GM23338 (cell line): ENCODE measurements at regions not wholly inside any gene's neighbourhood (a gene's known extent, or its start where the extent isn't known, plus 50 kb on each side); places are given as distances from the start of the nearest gene placed in this dataset.

Source experiments
- CREB1 ChIP-seq: fragments of 250-450 bp; sonication (Bioruptor Pico); IDR thresholded peaks from 2 replicates; pipeline ENCODE4 v1.5.0; 2020; ENCODE audit warnings: low read depth, mild to moderate bottlenecking, moderate library complexity
- ETS1 ChIP-seq: IDR thresholded peaks from 2 replicates; pipeline ENCODE4 v1.6.1; 2016; ENCODE audit warnings: antibody characterized with exemption
- EZH2 ChIP-seq: fragments of 200-600 bp; sonication (generic); IDR thresholded peaks from one replicate; pipeline ENCODE4 v1.8.0; 2017; ENCODE audit warnings: antibody characterized with exemption, mild to moderate bottlenecking, low read depth; ENCODE audit not compliant: unreplicated experiment
- EZH2phosphoT487 ChIP-seq: fragments of 200-600 bp; sonication (generic); IDR thresholded peaks from one replicate; pipeline ENCODE4 v1.8.1; 2018; ENCODE audit warnings: antibody characterized with exemption; ENCODE audit not compliant: unreplicated experiment
- JUNB ChIP-seq: IDR thresholded peaks from one replicate; pipeline ENCODE4 v1.6.1; 2016; ENCODE audit warnings: antibody characterized with exemption; ENCODE audit not compliant: unreplicated experiment
- NANOG ChIP-seq: IDR thresholded peaks from 2 replicates; pipeline ENCODE4 v1.6.1; 2016; ENCODE audit warnings: antibody characterized with exemption, borderline replicate concordance
- POLR2AphosphoS5 ChIP-seq: IDR thresholded peaks from 2 replicates; pipeline ENCODE4 v1.6.1; 2016; ENCODE audit warnings: antibody characterized with exemption, low read depth
- REST ChIP-seq: IDR thresholded peaks from one replicate; pipeline ENCODE4 v1.6.1; 2018; ENCODE audit warnings: antibody characterized with exemption; ENCODE audit not compliant: unreplicated experiment
- STAT1 ChIP-seq: IDR thresholded peaks from one replicate; pipeline ENCODE4 v1.6.1; 2016; ENCODE audit warnings: antibody characterized with exemption; ENCODE audit not compliant: unreplicated experiment
- ZNF114 ChIP-seq: fragments of 250-450 bp; sonication (Bioruptor Pico); IDR thresholded peaks from 2 replicates; pipeline ENCODE4 v1.5.0; 2020; ENCODE audit warnings: mild to moderate bottlenecking, moderate library complexity
- ZNF331 ChIP-seq: fragments of 250-450 bp; sonication (Bioruptor Pico); IDR thresholded peaks from 2 replicates; pipeline ENCODE4 v1.5.0; 2020; ENCODE audit warnings: low read depth, mild to moderate bottlenecking, moderate library complexity
- TF ChIP-seq, protein P1 (sequence below), 2 experiments: fragments of 200-600 bp in 1 of 2; sonication (generic) in 1 of 2; conservative IDR thresholded peaks; 2 replicates each; pipeline versions ENCODE4 v1.5.1 to v1.6.1; 2016 to 2017; ENCODE audit warnings: antibody characterized with exemption in 2 of 2, low read depth in 2 of 2, mild to moderate bottlenecking in 2 of 2, moderate library complexity in 1 of 2

GRCh38 chr1:232522189-232522588 is 107.7 kb downstream of the SIPA1L2 start:
- TF ChIP-seq NANOG (no peak), POLR2AphosphoS5 (no peak), EZH2 (no peak), REST (no peak), EZH2phosphoT487 (no peak), JUNB (no peak), ETS1 (no peak), CREB1 (CRISPR knock-in tag) (no peak), STAT1 (no peak), ZNF331 (CRISPR knock-in tag) (no peak), ZNF114 (no peak)
- TF ChIP-seq, protein P1, sequence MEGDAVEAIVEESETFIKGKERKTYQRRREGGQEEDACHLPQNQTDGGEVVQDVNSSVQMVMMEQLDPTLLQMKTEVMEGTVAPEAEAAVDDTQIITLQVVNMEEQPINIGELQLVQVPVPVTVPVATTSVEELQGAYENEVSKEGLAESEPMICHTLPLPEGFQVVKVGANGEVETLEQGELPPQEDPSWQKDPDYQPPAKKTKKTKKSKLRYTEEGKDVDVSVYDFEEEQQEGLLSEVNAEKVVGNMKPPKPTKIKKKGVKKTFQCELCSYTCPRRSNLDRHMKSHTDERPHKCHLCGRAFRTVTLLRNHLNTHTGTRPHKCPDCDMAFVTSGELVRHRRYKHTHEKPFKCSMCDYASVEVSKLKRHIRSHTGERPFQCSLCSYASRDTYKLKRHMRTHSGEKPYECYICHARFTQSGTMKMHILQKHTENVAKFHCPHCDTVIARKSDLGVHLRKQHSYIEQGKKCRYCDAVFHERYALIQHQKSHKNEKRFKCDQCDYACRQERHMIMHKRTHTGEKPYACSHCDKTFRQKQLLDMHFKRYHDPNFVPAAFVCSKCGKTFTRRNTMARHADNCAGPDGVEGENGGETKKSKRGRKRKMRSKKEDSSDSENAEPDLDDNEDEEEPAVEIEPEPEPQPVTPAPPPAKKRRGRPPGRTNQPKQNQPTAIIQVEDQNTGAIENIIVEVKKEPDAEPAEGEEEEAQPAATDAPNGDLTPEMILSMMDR (conservative IDR thresholded peaks at IDR 0.05; ENCODE audit: low read depth in 2 of 2): no peak
